ENCODE measurements at regions not wholly inside any gene's neighbourhood (a gene's known extent, or its start where the extent isn't known, plus 50 kb on each side); places are given as distances from the start of the nearest gene placed in this dataset.

GRCh38 chr11:115652094-115652493, 147.9 kb upstream of the CADM1 start:
- Mint-ChIP-seq H3K27ac (ENCODE audit: unreplicated experiment) (no peak overlapping the region), H3K36me3 (ENCODE audit: unreplicated experiment) (no peaks in the 10 kb centered on the region), H3K27me3 (ENCODE audit: unreplicated experiment) (peaks cover 69% of the 10 kb centered on the region), H3K9me3 (ENCODE audit: unreplicated experiment) (peaks cover 1% of the 10 kb centered on the region), H3K4me1 (ENCODE audit: unreplicated experiment) (no peaks in the 10 kb centered on the region), H3K4me3 (ENCODE audit: unreplicated experiment) (no peak overlapping the region)
- no peak for TF ChIP-seq CTCF (IDR thresholded peaks at IDR 0.05)
- no peak for DNase-seq (ENCODE audit: extremely low spot score, unreplicated experiment)

DNA sequence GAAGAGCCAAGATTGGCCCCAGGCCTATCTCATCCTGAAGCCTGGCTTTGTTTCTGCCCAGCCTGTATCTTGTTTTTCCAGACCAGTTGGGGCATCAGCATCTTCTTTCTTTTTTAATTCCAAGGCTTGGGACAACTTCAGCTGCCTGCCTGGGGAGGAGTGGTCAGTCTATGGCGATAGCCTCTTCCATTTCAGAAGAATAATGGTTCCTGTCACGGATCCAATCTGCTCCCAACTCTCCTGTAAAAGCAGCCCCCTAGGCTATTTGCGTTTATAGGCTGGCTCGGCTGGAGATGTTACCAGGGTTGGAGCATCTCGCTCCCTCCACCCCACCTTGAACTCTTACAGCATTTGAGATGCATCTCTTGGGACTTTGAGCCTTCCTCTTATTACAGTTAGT, 145.2 kb upstream of the CADM1 start:
- Mint-ChIP-seq H3K27ac (ENCODE audit: unreplicated experiment) (no peak overlapping the region), H3K4me3 (ENCODE audit: unreplicated experiment) (no peak overlapping the region), H3K27me3 (ENCODE audit: unreplicated experiment) (peaks cover 54% of the 10 kb centered on the region), H3K9me3 (ENCODE audit: unreplicated experiment) (no peaks in the 10 kb centered on the region), H3K4me1 (ENCODE audit: unreplicated experiment) (peaks cover 10% of the 10 kb centered on the region), H3K36me3 (ENCODE audit: unreplicated experiment) (no peaks in the 10 kb centered on the region)
- no peak for DNase-seq (ENCODE audit: extremely low spot score, unreplicated experiment)
- TF ChIP-seq CTCF (IDR thresholded peaks at IDR 0.05) = no peak

- no peak for TF ChIP-seq CTCF (IDR thresholded peaks at IDR 0.05)
- H3K4me1 Mint-ChIP-seq (ENCODE audit: unreplicated experiment) = peaks cover 12% of the 10 kb centered on the region
- H3K27ac Mint-ChIP-seq (ENCODE audit: unreplicated experiment) = no peak overlapping the region
- H3K4me3 Mint-ChIP-seq (ENCODE audit: unreplicated experiment) = no peak overlapping the region
- no peak for DNase-seq (ENCODE audit: extremely low spot score, unreplicated experiment)
- H3K9me3 Mint-ChIP-seq (ENCODE audit: unreplicated experiment) = no peaks in the 10 kb centered on the region
- peaks cover 68% of the 10 kb centered on the region for H3K27me3 Mint-ChIP-seq (ENCODE audit: unreplicated experiment)
- H3K36me3 Mint-ChIP-seq (ENCODE audit: unreplicated experiment) = no peaks in the 10 kb centered on the region
These were observed 141.6 kb upstream of the CADM1 start for GRCh38 chr11:115645631-115646317.

GRCh38 chr11:115644856-115645255, 140.6 kb upstream of the CADM1 start:
- Mint-ChIP-seq H3K27me3 (ENCODE audit: unreplicated experiment) (peaks cover 69% of the 10 kb centered on the region), H3K9me3 (ENCODE audit: unreplicated experiment) (no peaks in the 10 kb centered on the region), H3K36me3 (ENCODE audit: unreplicated experiment) (no peaks in the 10 kb centered on the region), H3K4me3 (ENCODE audit: unreplicated experiment) (no peak overlapping the region), H3K4me1 (ENCODE audit: unreplicated experiment) (peaks cover 12% of the 10 kb centered on the region), H3K27ac (ENCODE audit: unreplicated experiment) (no peak overlapping the region)
- DNase-seq (ENCODE audit: extremely low spot score, unreplicated experiment) = no peak
- TF ChIP-seq CTCF (IDR thresholded peaks at IDR 0.05) = no peak

GRCh38 chr11:115643549-115644270, 139.5 kb upstream of the CADM1 start:
- H3K4me1 Mint-ChIP-seq (ENCODE audit: unreplicated experiment) = peaks cover 12% of the 10 kb centered on the region
- H3K9me3 Mint-ChIP-seq (ENCODE audit: unreplicated experiment) = no peaks in the 10 kb centered on the region
- no peak overlapping the region for H3K4me3 Mint-ChIP-seq (ENCODE audit: unreplicated experiment)
- H3K27me3 Mint-ChIP-seq (ENCODE audit: unreplicated experiment) = peaks cover 70% of the 10 kb centered on the region
- no peaks in the 10 kb centered on the region for H3K36me3 Mint-ChIP-seq (ENCODE audit: unreplicated experiment)
- H3K27ac Mint-ChIP-seq (ENCODE audit: unreplicated experiment) = no peak overlapping the region
- DNase-seq (ENCODE audit: extremely low spot score, unreplicated experiment) = no peak
- TF ChIP-seq CTCF (IDR thresholded peaks at IDR 0.05) = no peak
